Choroid plexus epithelial cell (primary cell): ENCODE measurements at regions not wholly inside any gene's neighbourhood (a gene's known extent, or its start where the extent isn't known, plus 50 kb on each side); places are given as distances from the start of the nearest gene placed in this dataset.

ENCODE experiments used
- DNase-seq: peaks from one replicate; pipeline ENCODE4 v3.0.0-alpha.2; 2010; ENCODE audit warnings: low read depth
- H3K4me3 ChIP-seq: 2 replicates; pipeline ENCODE4 v1.5.1; 2011; ENCODE audit warnings: low read depth, mild to moderate bottlenecking, control low read depth, low read length, moderate library complexity
- CTCF ChIP-seq: conservative IDR thresholded peaks from 2 replicates; pipeline ENCODE4 v1.5.1; 2011; ENCODE audit warnings: low read depth, mild to moderate bottlenecking, control low read depth, inconsistent platforms, low read length, moderate library complexity

- no peak overlapping the region for H3K4me3 ChIP-seq
- no peak for TF ChIP-seq CTCF
- DNase-seq: no peak
These were observed 1145.0 kb downstream of the MAT2B start for GRCh38 chr5:164650427-164650826.

GRCh38 chr5:164651546-164652275 is 1146.3 kb downstream of the MAT2B start:
- H3K4me3 ChIP-seq: no peak overlapping the region
- no peak for DNase-seq
- TF ChIP-seq CTCF: no peak

- H3K4me3 ChIP-seq: no peak overlapping the region
- no peak for DNase-seq
- TF ChIP-seq CTCF: no peak
These were observed 1146.8 kb downstream of the MAT2B start for GRCh38 chr5:164652276-164652660.

GRCh38 chr5:164663198-164663989 is 1158.0 kb downstream of the MAT2B start:
- no peak for TF ChIP-seq CTCF
- no peak overlapping the region for H3K4me3 ChIP-seq
- DNase-seq: peak; percentile 1

- no peak for TF ChIP-seq CTCF
- no peak for DNase-seq
- H3K4me3 ChIP-seq: no peak overlapping the region
These were observed 1166.2 kb downstream of the MAT2B start for GRCh38 chr5:164671640-164672039.

GRCh38 chr5:164672205-164672604 is 1166.8 kb downstream of the MAT2B start:
- no peak for DNase-seq
- TF ChIP-seq CTCF: no peak
- H3K4me3 ChIP-seq: no peak overlapping the region
